ENCODE measurements at regions not wholly inside any gene's neighbourhood (a gene's known extent, or its start where the extent isn't known, plus 50 kb on each side); places are given as distances from the start of the nearest gene placed in this dataset.

- TF ChIP-seq CTCF (IDR thresholded peaks at IDR 0.05) (no peak), EZH2 (IDR thresholded peaks at IDR 0.05; ENCODE audit: borderline replicate concordance, insufficient read depth, low read depth, low read length, poor library complexity, severe bottlenecking) (no peak)
Observed at GRCh38 chr3:102124282-102124681, 275.0 kb downstream of the NFKBIZ start.

Measured in B cell (primary cell).